GM23338 (cell line): ENCODE measurements at regions not wholly inside any gene's neighbourhood (a gene's known extent, or its start where the extent isn't known, plus 50 kb on each side); places are given as distances from the start of the nearest gene placed in this dataset.

Source experiments
- CREB1 ChIP-seq: fragments of 250-450 bp; sonication (Bioruptor Pico); IDR thresholded peaks from 2 replicates; pipeline ENCODE4 v1.5.0; 2020; ENCODE audit warnings: low read depth, mild to moderate bottlenecking, moderate library complexity
- CTCF ChIP-seq, 2 experiments: fragments of 200-600 bp in 1 of 2; sonication (generic) in 1 of 2; conservative IDR thresholded peaks; 2 replicates each; pipeline versions ENCODE4 v1.5.1 to v1.6.1; 2016 to 2017; ENCODE audit warnings: antibody characterized with exemption in 2 of 2, low read depth in 2 of 2, mild to moderate bottlenecking in 2 of 2, moderate library complexity in 1 of 2
- EZH2 ChIP-seq: fragments of 200-600 bp; sonication (generic); IDR thresholded peaks from one replicate; pipeline ENCODE4 v1.8.0; 2017; ENCODE audit warnings: antibody characterized with exemption, mild to moderate bottlenecking, low read depth; ENCODE audit not compliant: unreplicated experiment
- EZH2phosphoT487 ChIP-seq: fragments of 200-600 bp; sonication (generic); IDR thresholded peaks from one replicate; pipeline ENCODE4 v1.8.1; 2018; ENCODE audit warnings: antibody characterized with exemption; ENCODE audit not compliant: unreplicated experiment
- JUNB ChIP-seq: IDR thresholded peaks from one replicate; pipeline ENCODE4 v1.6.1; 2016; ENCODE audit warnings: antibody characterized with exemption; ENCODE audit not compliant: unreplicated experiment
- NANOG ChIP-seq: IDR thresholded peaks from 2 replicates; pipeline ENCODE4 v1.6.1; 2016; ENCODE audit warnings: antibody characterized with exemption, borderline replicate concordance
- POLR2AphosphoS5 ChIP-seq: IDR thresholded peaks from 2 replicates; pipeline ENCODE4 v1.6.1; 2016; ENCODE audit warnings: antibody characterized with exemption, low read depth
- STAT1 ChIP-seq: IDR thresholded peaks from one replicate; pipeline ENCODE4 v1.6.1; 2016; ENCODE audit warnings: antibody characterized with exemption; ENCODE audit not compliant: unreplicated experiment
- ZNF462 ChIP-seq: fragments of 250-450 bp; sonication (Bioruptor Pico); IDR thresholded peaks from 2 replicates; pipeline ENCODE4 v1.5.0; 2020; ENCODE audit warnings: mild to moderate bottlenecking, moderate library complexity
- TF ChIP-seq, protein P1 (sequence below): IDR thresholded peaks from one replicate; pipeline ENCODE4 v1.6.1; 2018; ENCODE audit warnings: antibody characterized with exemption; ENCODE audit not compliant: unreplicated experiment
- TF ChIP-seq, protein P2 (sequence below): IDR thresholded peaks from 2 replicates; pipeline ENCODE4 v1.6.1; 2016; ENCODE audit warnings: antibody characterized with exemption

- TF ChIP-seq CTCF (conservative IDR thresholded peaks at IDR 0.05; ENCODE audit: low read depth in 2 of 2) = no peak
- no peak for TF ChIP-seq JUNB
- no peak for TF ChIP-seq POLR2AphosphoS5
- TF ChIP-seq EZH2phosphoT487 = no peak
- TF ChIP-seq NANOG = no peak
- TF ChIP-seq, protein P1, sequence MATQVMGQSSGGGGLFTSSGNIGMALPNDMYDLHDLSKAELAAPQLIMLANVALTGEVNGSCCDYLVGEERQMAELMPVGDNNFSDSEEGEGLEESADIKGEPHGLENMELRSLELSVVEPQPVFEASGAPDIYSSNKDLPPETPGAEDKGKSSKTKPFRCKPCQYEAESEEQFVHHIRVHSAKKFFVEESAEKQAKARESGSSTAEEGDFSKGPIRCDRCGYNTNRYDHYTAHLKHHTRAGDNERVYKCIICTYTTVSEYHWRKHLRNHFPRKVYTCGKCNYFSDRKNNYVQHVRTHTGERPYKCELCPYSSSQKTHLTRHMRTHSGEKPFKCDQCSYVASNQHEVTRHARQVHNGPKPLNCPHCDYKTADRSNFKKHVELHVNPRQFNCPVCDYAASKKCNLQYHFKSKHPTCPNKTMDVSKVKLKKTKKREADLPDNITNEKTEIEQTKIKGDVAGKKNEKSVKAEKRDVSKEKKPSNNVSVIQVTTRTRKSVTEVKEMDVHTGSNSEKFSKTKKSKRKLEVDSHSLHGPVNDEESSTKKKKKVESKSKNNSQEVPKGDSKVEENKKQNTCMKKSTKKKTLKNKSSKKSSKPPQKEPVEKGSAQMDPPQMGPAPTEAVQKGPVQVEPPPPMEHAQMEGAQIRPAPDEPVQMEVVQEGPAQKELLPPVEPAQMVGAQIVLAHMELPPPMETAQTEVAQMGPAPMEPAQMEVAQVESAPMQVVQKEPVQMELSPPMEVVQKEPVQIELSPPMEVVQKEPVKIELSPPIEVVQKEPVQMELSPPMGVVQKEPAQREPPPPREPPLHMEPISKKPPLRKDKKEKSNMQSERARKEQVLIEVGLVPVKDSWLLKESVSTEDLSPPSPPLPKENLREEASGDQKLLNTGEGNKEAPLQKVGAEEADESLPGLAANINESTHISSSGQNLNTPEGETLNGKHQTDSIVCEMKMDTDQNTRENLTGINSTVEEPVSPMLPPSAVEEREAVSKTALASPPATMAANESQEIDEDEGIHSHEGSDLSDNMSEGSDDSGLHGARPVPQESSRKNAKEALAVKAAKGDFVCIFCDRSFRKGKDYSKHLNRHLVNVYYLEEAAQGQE = no peak
- TF ChIP-seq EZH2 = no peak
- TF ChIP-seq STAT1 = no peak
- TF ChIP-seq, protein P2, sequence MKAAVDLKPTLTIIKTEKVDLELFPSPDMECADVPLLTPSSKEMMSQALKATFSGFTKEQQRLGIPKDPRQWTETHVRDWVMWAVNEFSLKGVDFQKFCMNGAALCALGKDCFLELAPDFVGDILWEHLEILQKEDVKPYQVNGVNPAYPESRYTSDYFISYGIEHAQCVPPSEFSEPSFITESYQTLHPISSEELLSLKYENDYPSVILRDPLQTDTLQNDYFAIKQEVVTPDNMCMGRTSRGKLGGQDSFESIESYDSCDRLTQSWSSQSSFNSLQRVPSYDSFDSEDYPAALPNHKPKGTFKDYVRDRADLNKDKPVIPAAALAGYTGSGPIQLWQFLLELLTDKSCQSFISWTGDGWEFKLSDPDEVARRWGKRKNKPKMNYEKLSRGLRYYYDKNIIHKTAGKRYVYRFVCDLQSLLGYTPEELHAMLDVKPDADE = no peak
- no peak for TF ChIP-seq CREB1 (CRISPR knock-in tag)
- TF ChIP-seq ZNF462 (CRISPR knock-in tag) = no peak
Observed at GRCh38 chr6:143581835-143582480, 70.4 kb upstream of the FUCA2 start.
